HCT116 (cell line): ENCODE measurements at regions not wholly inside any gene's neighbourhood (a gene's known extent, or its start where the extent isn't known, plus 50 kb on each side); places are given as distances from the start of the nearest gene placed in this dataset.

Experiments used
- ATAC-seq: fragments of 200-7000 bp; cut with Tn5 transposase; 2 replicates; pipeline ENCODE4 v1.9.1; 2020; ENCODE audit warnings: mild to moderate bottlenecking, moderate library complexity
- BruUV-seq: library from RNA; stranded (reverse); fragments of 400-500 nt; replicated peaks from 2 replicates; lab custom pipeline; 2021; lab: Mats Ljungman, UMichigan
- CTCF ChIA-PET: fragments of 300-600 bp; sonication (Branson Sonifier 250); formaldehyde crosslinking; loops from one replicate; lab custom pipeline; 2021; ENCODE audit warnings: antibody characterized with exemption; lab: Charles Lee
- POLR2A ChIA-PET: fragments of 300-600, 350-600 bp; sonication (Branson Sonifier 250); formaldehyde crosslinking; loops from one replicate; lab custom pipeline; 2021; ENCODE audit warnings: antibody characterized with exemption; lab: Charles Lee
- RAD21 ChIA-PET, 2 experiments: fragments of 300-600 bp; sonication (Branson Sonifier 250); formaldehyde crosslinking; loops; one replicate each; lab custom pipeline; 2023; ENCODE audit warnings: low total read pairs in 2 of 2; ENCODE audit not compliant: uncharacterized antibody in 2 of 2, unreplicated experiment in 2 of 2, low non-redundant PET in 1 of 2; lab: Charles Lee
- DNase-seq: peaks from one replicate; pipeline ENCODE4 v3.0.0-alpha.2; 2010; ENCODE audit warnings: low read depth, low spot score
- H2AFZ ChIP-seq: fragments of 200-600 bp; shearing (Covaris generic), sonication (generic); 2 replicates; pipeline ENCODE4 v1.6.1; 2017; ENCODE audit warnings: low read depth, mixed run types, mixed read lengths, antibody characterized with exemption, low read length; ENCODE audit not compliant: poor library complexity, severe bottlenecking
- H3K27ac ChIP-seq: 2 replicates; pipeline ENCODE4 v1.5.1; 2012; ENCODE audit warnings: low read depth, low read length
- H3K27me3 ChIP-seq: fragments of 200-600 bp; sonication (generic); 2 replicates; pipeline ENCODE4 v1.6.1; 2016; ENCODE audit warnings: mixed run types, low read length, mixed read lengths; ENCODE audit not compliant: insufficient read depth
- H3K36me3 ChIP-seq, 2 experiments: fragments of 200-500 bp in 1 of 2; fragments of 200-600 bp in 1 of 2; sonication (Bioruptor generic) in 1 of 2; sonication (generic) in 1 of 2; 2 replicates each; pipeline versions ENCODE4 v1.5.1 to v1.6.1; 2014 to 2016; ENCODE audit warnings: low read length in 2 of 2, inconsistent platforms in 1 of 2, mixed read lengths in 1 of 2, mixed run types in 1 of 2; ENCODE audit not compliant: insufficient read depth in 2 of 2, control insufficient read depth in 1 of 2
- H3K4me1 ChIP-seq, 2 experiments: fragments of 200-600 bp in 1 of 2; sonication (generic) in 1 of 2; 2 replicates each; pipeline versions ENCODE4 v1.5.1 to v1.6.1; 2012 to 2017; ENCODE audit warnings: low read length in 2 of 2, inconsistent platforms in 1 of 2, mild to moderate bottlenecking in 1 of 2, mixed read lengths in 1 of 2, mixed run types in 1 of 2, moderate library complexity in 1 of 2; ENCODE audit not compliant: insufficient read depth in 2 of 2, control insufficient read depth in 1 of 2
- H3K4me2 ChIP-seq: fragments of 200-600 bp; sonication (generic); 2 replicates; pipeline ENCODE4 v1.6.1; 2017; ENCODE audit warnings: mixed run types, low read length, mixed read lengths
- H3K4me3 ChIP-seq, 2 experiments: fragments of 200-600 bp in 1 of 2; sonication (generic) in 1 of 2; replicated peaks in 1 of 2; 2 replicates each; pipeline ENCODE4 v1.5.1; 2011 to 2016; ENCODE audit warnings: low read length in 2 of 2, control low read depth in 1 of 2, low read depth in 1 of 2, mild to moderate bottlenecking in 1 of 2, mixed read lengths in 1 of 2, mixed run types in 1 of 2
- H3K79me2 ChIP-seq: fragments of 200-600 bp; sonication (generic); 2 replicates; pipeline ENCODE4 v1.6.1; 2017; ENCODE audit warnings: mild to moderate bottlenecking, mixed run types, low read length, moderate library complexity, mixed read lengths; ENCODE audit not compliant: insufficient read depth
- H3K9ac ChIP-seq: fragments of 200-600 bp; sonication (generic); 2 replicates; pipeline ENCODE4 v1.6.1; 2016; ENCODE audit warnings: low read length, mixed read lengths
- H3K9me2 ChIP-seq: fragments of 200-600 bp; sonication (generic), shearing (Covaris generic); 2 replicates; pipeline ENCODE4 v1.6.1; 2017; ENCODE audit warnings: mixed run types, mild to moderate bottlenecking, moderate library complexity; ENCODE audit not compliant: insufficient read depth
- H3K9me3 ChIP-seq, 2 experiments: fragments of 200-500 bp in 1 of 2; fragments of 200-600 bp in 1 of 2; sonication (Bioruptor generic) in 1 of 2; sonication (generic) in 1 of 2; 2 replicates each; pipeline ENCODE4 v1.6.1; 2014 to 2017; ENCODE audit warnings: low read length in 2 of 2, mixed read lengths in 2 of 2, inconsistent platforms in 1 of 2, low read depth in 1 of 2, mild to moderate bottlenecking in 1 of 2, mixed run types in 1 of 2, moderate library complexity in 1 of 2; ENCODE audit not compliant: control insufficient read depth in 1 of 2, insufficient read depth in 1 of 2
- H4K20me1 ChIP-seq: fragments of 200-600 bp; sonication (generic), shearing (Covaris generic); 2 replicates; pipeline ENCODE4 v1.6.1; 2017; ENCODE audit warnings: mixed run types, mild to moderate bottlenecking, moderate library complexity; ENCODE audit not compliant: insufficient read depth
- CTCF ChIP-seq, 3 experiments: fragments of 200-600 bp in 1 of 3; sonication (generic) in 1 of 3; IDR thresholded peaks in 2 of 3; conservative IDR thresholded peaks in 1 of 3; 2 replicates each; pipeline ENCODE4 v1.5.1; 2012 to 2017; ENCODE audit warnings: low read depth in 2 of 3, low read length in 2 of 3, antibody characterized with exemption in 1 of 3, borderline replicate concordance in 1 of 3, control low read depth in 1 of 3, mild to moderate bottlenecking in 1 of 3, mixed read lengths in 1 of 3, mixed run types in 1 of 3, moderate library complexity in 1 of 3; ENCODE audit not compliant: insufficient read depth in 1 of 3
- EGR1 ChIP-seq: IDR thresholded peaks from 2 replicates; pipeline ENCODE4 v1.6.1; 2012; ENCODE audit warnings: low read depth
- EZH2 ChIP-seq: fragments of 200-600 bp; sonication (generic); IDR thresholded peaks from 2 replicates; pipeline ENCODE4 v1.6.1; 2017; ENCODE audit warnings: antibody characterized with exemption, mixed run types
- JUND ChIP-seq: IDR thresholded peaks from 2 replicates; pipeline ENCODE4 v1.6.1; 2012
- POLR2A ChIP-seq: IDR thresholded peaks from 2 replicates; pipeline ENCODE4 v1.7.0; 2011; ENCODE audit warnings: borderline replicate concordance; ENCODE audit not compliant: insufficient read depth, insufficient read length; ENCODE audit errors: extremely low read depth
- REST ChIP-seq: IDR thresholded peaks from 2 replicates; pipeline ENCODE4 v1.6.1; 2012; ENCODE audit warnings: low read depth
- SRF ChIP-seq: IDR thresholded peaks from 2 replicates; pipeline ENCODE4 v1.6.1; 2012; ENCODE audit warnings: low read depth
- TCF7L2 ChIP-seq: IDR thresholded peaks from 2 replicates; pipeline ENCODE4 v1.7.0; 2011; ENCODE audit warnings: borderline replicate concordance, inconsistent platforms; ENCODE audit not compliant: insufficient read depth, insufficient read length; ENCODE audit errors: extremely low read depth
- YY1 ChIP-seq: IDR thresholded peaks from 2 replicates; pipeline ENCODE4 v1.6.1; 2011; ENCODE audit warnings: low read length, low read depth, moderate library complexity, mild to moderate bottlenecking; ENCODE audit not compliant: insufficient replicate concordance; ENCODE audit errors: extremely low read depth
- ZNF274 ChIP-seq: fragments of 200-500 bp; sonication (Bioruptor generic); IDR thresholded peaks from 2 replicates; pipeline ENCODE4 v1.6.1; 2014; ENCODE audit warnings: mild to moderate bottlenecking, low read depth, low read length, inconsistent platforms
- intact Hi-C: fragments of 100-400 bp; cut with micrococcal nuclease; formaldehyde crosslinking; loops from 2 replicates; pipeline ENCODE4 v1.10.0; 2022

GRCh38 chr1:199778324-199778955, 249.1 kb upstream of the NR5A2 start:
- Histone ChIP-seq H3K27me3 (no peaks in the 10 kb centered on the region), H3K27ac (no peak overlapping the region), H3K36me3 (no peaks in the 10 kb centered on the region), H3K4me2 (peak overlapping the region; percentile 50), H3K4me1 (peaks cover 13 to 29% of the 10 kb centered on the region in 2 experiments; a peak in 3 of 4 replicates), H3K9me3 (no peaks in the 10 kb centered on the region), H3K9me2 (no peaks in the 10 kb centered on the region), H3K9ac (no peak overlapping the region), H2AFZ (peak overlapping the region; percentile 90), H3K4me3 (no peak overlapping the region), H4K20me1 (no peaks in the 10 kb centered on the region), H3K79me2 (no peaks in the 10 kb centered on the region)
- TF ChIP-seq TCF7L2 (peak; percentile 94), SRF (no peak), POLR2A (peak; percentile 6)
- intact Hi-C loops, result no loop called here
- no peak for DNase-seq
- BruUV-seq, result no TSS peak
- ATAC-seq, result peak; percentile 46; the same call in 1 of the 2 replicates
- ChIA-PET CTCF (interaction anchor here (1.3 kb wide), 1 partner anchor 8 kb away, joined by 4 read pairs; no protein-coding TSS in a partner anchor), POLR2A (interaction anchor here (1.6 to 2.2 kb wide), 2 partner anchors 8 to 17 kb away, joined by 5 to 7 read pairs; no protein-coding TSS in a partner anchor), RAD21 (interaction anchor here in 1 of 2 experiments (0.6 kb wide), 1 partner anchor 386 kb away, joined by 3 read pairs; no protein-coding TSS in a partner anchor)

DNA sequence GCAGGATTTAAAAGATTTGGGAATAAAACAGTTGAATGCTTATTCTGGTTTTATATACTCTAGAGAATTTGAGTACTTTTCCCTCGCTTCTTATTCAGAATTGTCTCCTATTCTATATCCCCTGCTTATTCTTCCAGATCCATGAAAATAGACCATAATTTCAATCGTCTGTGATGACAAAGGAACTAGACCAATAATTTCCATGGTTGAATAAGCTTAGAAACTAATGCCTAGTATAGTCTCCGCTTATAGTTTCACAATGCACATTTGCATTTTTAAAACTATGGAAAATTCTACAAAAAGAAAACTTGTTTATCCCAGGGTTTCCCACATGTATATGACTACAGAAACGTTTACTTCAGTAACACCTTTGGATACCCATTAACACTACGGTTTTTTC, 247.4 kb upstream of the NR5A2 start:
- Histone ChIP-seq H3K79me2 (no peaks in the 10 kb centered on the region), H3K36me3 (no peaks in the 10 kb centered on the region), H3K9ac (no peak overlapping the region), H2AFZ (peak overlapping the region; percentile 36), H3K4me3 (no peak overlapping the region), H3K4me1 (peaks cover 13 to 31% of the 10 kb centered on the region in 2 experiments; a peak in 3 of 4 replicates), H3K9me3 (no peaks in the 10 kb centered on the region), H4K20me1 (no peaks in the 10 kb centered on the region), H3K27ac (no peak overlapping the region), H3K27me3 (no peaks in the 10 kb centered on the region), H3K9me2 (no peaks in the 10 kb centered on the region), H3K4me2 (no peak overlapping the region)
- no TSS peak for BruUV-seq
- intact Hi-C loops, result no loop called here
- ChIA-PET CTCF (no interaction called here), RAD21 (no interaction called here), POLR2A (no interaction called here)
- no peak for DNase-seq
- ATAC-seq, result no peak
- no peak for TF ChIP-seq ZNF274
- TF ChIP-seq YY1, result no peak
- TF ChIP-seq SRF, result no peak
- TF ChIP-seq EGR1, result no peak
- TF ChIP-seq TCF7L2, result no peak
- TF ChIP-seq EZH2, result no peak
- TF ChIP-seq REST, result no peak
- no peak for TF ChIP-seq JUND
- TF ChIP-seq CTCF (IDR thresholded peaks at IDR 0.05 in 2 of 3, conservative IDR thresholded peaks at IDR 0.05 in 1 of 3; ENCODE audit: borderline replicate concordance in 1 of 3, insufficient read depth in 1 of 3, low read depth in 2 of 3, low read length in 2 of 3), result no peak
